Nucleus accumbens (tissue), 56 donors: ENCODE measurements at regions not wholly inside any gene's neighbourhood (a gene's known extent, or its start where the extent isn't known, plus 50 kb on each side); places are given as distances from the start of the nearest gene placed in this dataset.

Experiments
- DNase-seq, 56 donors: peaks; one replicate each; lab custom pipeline; 2025; lab: John Stamatoyannopoulos, UW

- DNase-seq: no peak
These were observed 190.4 kb upstream of the MCHR2 start for GRCh38 chr6:100184473-100184872.

GRCh38 chr6:100182313-100182712 lies 188.3 kb upstream of the MCHR2 start:
- no peak for DNase-seq

DNA sequence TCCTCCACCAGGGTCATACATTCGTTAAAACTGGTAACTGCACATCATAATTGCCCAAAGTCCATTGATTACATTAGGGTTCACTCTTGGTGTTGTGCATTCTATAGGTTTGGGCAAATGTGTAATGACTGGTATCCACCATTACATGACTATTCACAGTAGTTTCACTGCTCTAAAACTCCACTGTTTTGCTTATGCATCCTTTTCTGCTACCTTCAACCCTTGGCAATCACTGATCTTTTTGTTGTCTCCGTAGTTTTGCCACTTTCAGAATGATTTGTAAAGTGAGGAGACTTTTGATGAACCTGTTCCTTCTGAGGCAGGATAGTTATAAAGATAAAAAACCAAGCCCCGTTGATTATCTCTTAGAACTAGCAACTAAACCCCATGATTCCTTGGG lies 187.3 kb upstream of the MCHR2 start:
- DNase-seq: no peak

GRCh38 chr6:100179576-100179975 lies 185.6 kb upstream of the MCHR2 start:
- DNase-seq: no peak

DNA sequence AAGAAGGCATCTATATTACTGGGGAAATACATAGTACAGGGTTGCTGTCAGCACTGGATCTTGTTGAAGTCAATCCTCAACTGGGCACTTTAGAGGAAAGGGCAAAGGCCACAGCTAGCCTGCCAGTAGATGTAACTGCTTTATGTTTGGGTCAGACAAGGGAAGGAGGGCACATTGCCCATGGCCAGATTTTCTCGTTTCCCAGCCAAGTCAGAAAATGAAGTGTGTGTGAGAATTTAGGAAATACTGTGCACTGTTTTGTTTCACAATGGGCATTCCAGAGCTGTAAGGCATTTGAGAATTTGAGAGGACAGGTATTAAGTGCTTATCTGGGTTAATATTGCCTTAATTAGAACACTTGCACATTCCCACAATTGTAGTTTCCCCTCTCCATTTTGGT lies 183.9 kb upstream of the MCHR2 start:
- DNase-seq: no peak

DNA sequence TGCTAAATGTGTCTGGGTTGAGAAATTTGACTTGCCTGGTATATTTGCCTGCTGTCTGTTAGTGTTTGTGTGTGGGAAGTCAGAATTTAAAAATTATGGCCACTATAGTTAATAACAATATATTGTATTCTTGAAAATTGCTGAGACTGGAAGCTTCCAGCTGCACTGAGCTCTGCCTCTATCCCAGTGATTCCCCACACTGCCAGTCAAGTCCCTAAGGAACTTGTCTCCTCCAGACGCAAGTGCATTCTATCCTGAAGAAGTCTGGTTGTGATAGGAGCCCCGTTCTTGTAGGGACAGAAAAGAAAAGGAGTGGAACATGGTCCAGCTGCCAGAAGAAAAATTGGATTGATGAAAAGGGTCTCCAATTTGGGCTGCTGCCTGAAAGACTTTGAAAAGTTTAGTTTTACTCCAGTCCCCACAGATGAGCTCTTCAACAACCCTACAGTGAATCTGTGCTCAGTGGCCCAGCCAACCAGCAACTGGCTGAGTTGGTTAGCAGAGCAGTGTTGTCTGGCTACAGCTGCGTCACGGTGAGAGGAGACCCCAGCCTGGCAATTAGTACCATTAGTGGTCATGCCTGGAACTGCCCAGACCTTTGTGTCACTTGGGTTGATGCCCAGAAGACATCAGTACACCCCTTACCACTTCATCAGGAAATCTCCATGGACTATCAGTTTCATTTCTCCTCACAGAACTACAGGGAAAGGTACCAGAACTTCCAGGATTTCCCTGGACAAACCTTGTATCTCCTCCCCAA lies 183.1 kb upstream of the MCHR2 start:
- no peak for DNase-seq

- no peak for DNase-seq
These were observed 182.4 kb upstream of the MCHR2 start for GRCh38 chr6:100176311-100176950.

DNA sequence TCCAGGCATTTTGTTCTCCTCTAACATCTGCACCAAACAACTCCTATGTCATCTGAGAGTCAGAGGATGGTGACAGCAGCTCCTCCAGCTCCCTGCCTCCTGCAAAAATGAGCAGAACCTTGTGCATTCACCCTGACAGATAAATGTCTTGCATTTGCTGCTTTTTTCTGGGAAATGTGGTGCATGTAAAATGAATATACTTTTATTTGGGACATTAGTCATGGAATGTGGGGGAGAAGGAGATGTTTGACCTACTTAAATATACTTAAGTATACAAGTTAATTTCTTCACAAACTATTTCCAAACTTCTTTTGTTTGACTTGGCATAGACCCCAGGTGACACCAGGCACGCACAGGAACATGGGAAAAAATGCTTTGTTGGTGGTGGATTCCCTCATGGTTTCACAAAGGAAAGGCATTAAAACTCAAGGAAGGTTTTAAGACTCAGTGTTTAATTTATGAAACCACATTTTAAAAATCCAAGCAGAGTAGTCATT lies 181.8 kb upstream of the MCHR2 start:
- peak in 8 of 56 donors; percentile 2 to 31 (median 17) for DNase-seq

- DNase-seq: no peak
These were observed 179.2 kb upstream of the MCHR2 start for GRCh38 chr6:100173211-100173610.

DNA sequence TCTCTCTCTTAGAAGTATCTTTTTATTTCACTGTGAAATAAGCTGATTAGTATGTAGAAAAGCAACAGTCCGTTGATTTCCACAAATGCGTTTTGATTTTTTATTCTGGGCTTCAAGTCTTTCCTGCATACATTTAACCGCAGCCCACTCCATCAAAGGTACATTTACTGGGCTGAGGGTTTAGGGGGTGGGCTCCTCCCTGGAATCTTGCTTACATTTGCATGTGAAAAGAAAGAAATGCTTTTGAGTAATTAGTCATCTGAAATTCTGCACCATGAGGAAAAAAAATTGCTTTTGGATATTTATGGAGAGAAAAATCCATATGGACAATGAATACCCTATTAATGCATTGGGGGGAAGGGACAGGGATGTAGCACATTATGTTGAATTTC lies 178.3 kb upstream of the MCHR2 start:
- no peak for DNase-seq

GRCh38 chr6:100171533-100172321 lies 177.7 kb upstream of the MCHR2 start:
- DNase-seq: no peak

GRCh38 chr6:100168148-100168547 lies 174.1 kb upstream of the MCHR2 start:
- no peak for DNase-seq

DNA sequence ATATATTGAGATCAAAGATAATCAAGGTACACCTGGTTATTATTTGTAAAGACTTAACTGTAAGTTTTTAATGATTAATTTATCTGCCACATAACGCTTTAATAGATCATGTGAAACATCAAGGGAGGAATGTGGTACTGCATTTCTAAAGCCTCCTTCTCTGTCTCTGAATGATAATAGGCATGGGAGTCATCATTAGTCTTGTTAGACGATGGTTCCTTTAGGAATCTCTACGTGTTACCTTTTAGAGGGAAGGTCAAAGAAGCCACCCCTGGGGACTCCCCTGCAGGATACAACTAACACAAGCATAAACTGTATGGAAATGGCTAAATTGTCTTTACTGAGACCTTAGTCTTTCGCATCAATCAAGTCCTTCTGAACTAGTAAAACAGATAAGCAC lies 173.6 kb upstream of the MCHR2 start:
- DNase-seq: no peak

- DNase-seq: no peak
These were observed 172.9 kb upstream of the MCHR2 start for GRCh38 chr6:100166956-100167355.

- DNase-seq: no peak
These were observed 171.4 kb upstream of the MCHR2 start for GRCh38 chr6:100165442-100165841.

DNA sequence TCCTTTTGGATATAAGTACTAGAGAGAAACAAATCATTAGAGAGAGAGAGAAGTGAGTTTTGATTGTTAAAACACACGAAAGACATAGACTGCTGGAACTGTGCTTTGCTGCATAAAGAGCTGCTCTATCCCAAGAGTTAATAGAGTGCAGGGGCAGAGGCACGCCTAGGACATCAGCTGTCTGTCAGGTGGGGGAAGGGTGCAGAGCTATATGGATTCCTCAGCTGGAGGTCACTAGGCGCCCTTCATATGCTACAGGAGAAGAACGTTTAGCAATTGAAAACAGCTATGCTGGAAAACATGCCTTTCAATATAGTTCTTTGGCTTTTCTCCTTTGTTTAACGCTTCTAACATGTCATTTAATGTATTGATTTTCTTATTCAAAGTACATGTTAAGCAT lies 169.0 kb upstream of the MCHR2 start:
- DNase-seq: no peak

DNA sequence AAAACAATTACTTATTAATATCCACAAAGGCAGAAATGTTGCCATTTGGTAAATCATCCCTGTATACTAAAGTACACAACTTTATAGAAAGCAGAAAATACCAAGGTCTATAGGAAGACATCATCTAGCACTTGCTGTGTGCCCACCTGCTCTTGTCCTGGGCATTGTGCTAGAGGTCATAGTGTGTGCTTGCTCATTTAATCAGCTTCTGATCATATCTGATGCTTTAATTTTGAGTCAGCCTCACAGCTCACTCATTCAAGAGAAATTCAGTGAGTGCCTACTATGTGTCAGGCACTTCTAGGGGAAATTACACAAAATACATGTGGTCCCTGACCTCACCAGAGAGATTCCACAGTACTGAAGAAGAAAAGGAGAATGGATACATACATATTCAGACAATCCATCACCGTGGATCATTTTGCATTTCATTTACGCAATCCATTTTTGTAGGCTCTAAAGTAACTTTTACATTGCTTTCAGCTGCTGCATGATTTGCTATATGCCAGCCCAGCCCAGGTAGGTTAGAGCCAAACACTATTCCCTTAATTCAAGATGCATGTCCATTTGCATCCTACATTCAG lies 167.9 kb upstream of the MCHR2 start:
- DNase-seq: no peak

DNA sequence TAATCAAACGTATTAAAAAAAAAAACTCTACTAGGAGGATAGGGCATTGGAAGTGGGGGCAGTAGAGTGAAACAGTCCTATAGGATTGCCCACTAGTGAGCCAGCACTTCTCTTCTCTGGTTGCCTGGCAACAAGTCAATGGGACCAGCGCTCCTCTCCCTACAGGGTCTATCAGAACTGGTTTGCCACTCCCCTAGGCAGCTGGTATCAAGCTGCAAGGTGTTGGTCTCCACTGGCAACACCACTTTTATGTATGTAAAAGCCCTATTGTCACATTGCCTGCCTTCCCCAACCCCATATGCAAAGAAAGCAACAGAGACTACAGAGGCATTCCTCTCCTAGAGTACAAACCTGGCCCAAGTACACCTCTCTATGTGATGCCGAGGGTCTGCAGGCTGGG lies 166.9 kb upstream of the MCHR2 start:
- no peak for DNase-seq

GRCh38 chr6:100155141-100155540 lies 161.1 kb upstream of the MCHR2 start:
- no peak for DNase-seq

- no peak for DNase-seq
These were observed 159.7 kb upstream of the MCHR2 start for GRCh38 chr6:100153636-100154275.

DNA sequence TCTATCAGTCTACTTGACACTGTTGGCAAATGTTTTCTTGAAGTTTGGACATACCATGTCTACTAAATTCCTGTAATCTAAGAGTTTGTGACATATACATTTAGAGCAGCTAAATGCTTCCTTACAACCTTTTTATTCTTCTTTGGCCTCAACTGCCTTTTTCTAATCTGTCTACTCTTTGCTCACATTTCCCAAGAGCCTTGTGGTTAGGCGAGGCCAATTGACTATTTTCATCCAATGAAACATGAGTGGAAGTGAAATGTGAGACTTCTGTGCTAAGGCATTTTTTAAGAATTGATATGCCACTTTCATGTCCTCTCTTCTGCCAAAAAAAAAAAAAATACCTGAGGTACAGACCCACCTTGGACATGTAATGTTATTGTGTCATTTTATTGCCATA lies 158.2 kb upstream of the MCHR2 start:
- DNase-seq: no peak
